ENCODE measurements at regions not wholly inside any gene's neighbourhood (a gene's known extent, or its start where the extent isn't known, plus 50 kb on each side); places are given as distances from the start of the nearest gene placed in this dataset.

- no peak for TF ChIP-seq POLR2AphosphoS5 (IDR thresholded peaks at IDR 0.05; ENCODE audit: insufficient read depth in 1 of 2, low read depth in 1 of 2)
- no peak for TF ChIP-seq POLR2A (IDR thresholded peaks at IDR 0.05)
- no peak for TF ChIP-seq CTCF (IDR thresholded peaks at IDR 0.05)
- intact Hi-C loops (cut with DNase I) = no loop called here
- DNase-seq (ENCODE audit: extremely low spot score in 2 of 2) = no peak
- H3K4me1 ChIP-seq = no peaks in the 10 kb centered on the region
- H3K36me3 ChIP-seq = no peaks in the 10 kb centered on the region
- H3K4me3 ChIP-seq = no peak overlapping the region
- H3K27ac ChIP-seq = no peak overlapping the region
- H3K9me3 ChIP-seq = no peaks in the 10 kb centered on the region
- H3K27me3 ChIP-seq = no peaks in the 10 kb centered on the region
These were observed 907.5 kb upstream of the SLC10A2 start for GRCh38 chr13:103973740-103974139.

GRCh38 chr13:103969520-103970050 is 903.4 kb upstream of the SLC10A2 start:
- H3K4me3 ChIP-seq = no peak overlapping the region
- H3K36me3 ChIP-seq = no peaks in the 10 kb centered on the region
- intact Hi-C loops (cut with DNase I) = no loop called here
- no peak for DNase-seq (ENCODE audit: extremely low spot score in 2 of 2)
- no peaks in the 10 kb centered on the region for H3K4me1 ChIP-seq
- no peak for TF ChIP-seq POLR2AphosphoS5 (IDR thresholded peaks at IDR 0.05; ENCODE audit: insufficient read depth in 1 of 2, low read depth in 1 of 2)
- no peak for TF ChIP-seq POLR2A (IDR thresholded peaks at IDR 0.05)
- no peak for TF ChIP-seq CTCF (IDR thresholded peaks at IDR 0.05)
- no peak overlapping the region for H3K27ac ChIP-seq
- no peaks in the 10 kb centered on the region for H3K9me3 ChIP-seq
- no peaks in the 10 kb centered on the region for H3K27me3 ChIP-seq

GRCh38 chr13:103965506-103966243 is 899.5 kb upstream of the SLC10A2 start:
- H3K36me3 ChIP-seq = no peaks in the 10 kb centered on the region
- no peaks in the 10 kb centered on the region for H3K27me3 ChIP-seq
- no peak for DNase-seq (ENCODE audit: extremely low spot score in 2 of 2)
- intact Hi-C loops (cut with DNase I) = no loop called here
- no peaks in the 10 kb centered on the region for H3K9me3 ChIP-seq
- TF ChIP-seq CTCF (IDR thresholded peaks at IDR 0.05) = no peak
- TF ChIP-seq POLR2AphosphoS5 (IDR thresholded peaks at IDR 0.05; ENCODE audit: insufficient read depth in 1 of 2, low read depth in 1 of 2) = no peak
- no peak for TF ChIP-seq POLR2A (IDR thresholded peaks at IDR 0.05)
- no peak overlapping the region for H3K4me3 ChIP-seq
- H3K4me1 ChIP-seq = no peaks in the 10 kb centered on the region
- no peak overlapping the region for H3K27ac ChIP-seq

GRCh38 chr13:103961784-103962183 is 895.6 kb upstream of the SLC10A2 start:
- no peaks in the 10 kb centered on the region for H3K36me3 ChIP-seq
- intact Hi-C loops (cut with DNase I) = no loop called here
- no peak for DNase-seq (ENCODE audit: extremely low spot score in 2 of 2)
- H3K4me1 ChIP-seq = no peaks in the 10 kb centered on the region
- no peak overlapping the region for H3K4me3 ChIP-seq
- H3K9me3 ChIP-seq = no peaks in the 10 kb centered on the region
- no peaks in the 10 kb centered on the region for H3K27me3 ChIP-seq
- TF ChIP-seq CTCF (IDR thresholded peaks at IDR 0.05) (no peak), POLR2A (IDR thresholded peaks at IDR 0.05) (no peak), POLR2AphosphoS5 (IDR thresholded peaks at IDR 0.05; ENCODE audit: insufficient read depth in 1 of 2, low read depth in 1 of 2) (no peak)
- H3K27ac ChIP-seq = no peak overlapping the region

GRCh38 chr13:103961129-103961528 is 894.9 kb upstream of the SLC10A2 start:
- no peaks in the 10 kb centered on the region for H3K36me3 ChIP-seq
- H3K27me3 ChIP-seq = no peaks in the 10 kb centered on the region
- no peaks in the 10 kb centered on the region for H3K9me3 ChIP-seq
- TF ChIP-seq POLR2A (IDR thresholded peaks at IDR 0.05) (no peak), CTCF (IDR thresholded peaks at IDR 0.05) (no peak), POLR2AphosphoS5 (IDR thresholded peaks at IDR 0.05; ENCODE audit: insufficient read depth in 1 of 2, low read depth in 1 of 2) (no peak)
- DNase-seq (ENCODE audit: extremely low spot score in 2 of 2) = no peak
- no peak overlapping the region for H3K27ac ChIP-seq
- intact Hi-C loops (cut with DNase I) = no loop called here
- H3K4me3 ChIP-seq = no peak overlapping the region
- H3K4me1 ChIP-seq = no peaks in the 10 kb centered on the region

Measured in vagina (tissue), 2 donors.